Suprapubic skin (tissue), 4 donors: ENCODE measurements at regions not wholly inside any gene's neighbourhood (a gene's known extent, or its start where the extent isn't known, plus 50 kb on each side); places are given as distances from the start of the nearest gene placed in this dataset.

Experiments
- DNase-seq, 2 donors: peaks; one replicate each; pipeline ENCODE4 v3.0.0-alpha.2; 2019; ENCODE audit warnings: low spot score in 2 of 2
- H3K27ac ChIP-seq: fragments of 200-600 bp; sonication (generic); one replicate; pipeline ENCODE4 v1.5.1; 2019
- H3K27me3 ChIP-seq: fragments of 200-600 bp; sonication (generic); one replicate; pipeline ENCODE4 v1.5.1; 2019
- H3K36me3 ChIP-seq: fragments of 200-600 bp; sonication (generic); one replicate; pipeline ENCODE4 v1.5.1; 2019
- H3K4me1 ChIP-seq: fragments of 200-600 bp; sonication (generic); one replicate; pipeline ENCODE4 v1.5.1; 2019
- H3K4me3 ChIP-seq: fragments of 200-600 bp; sonication (generic); one replicate; pipeline ENCODE4 v1.5.1; 2019; ENCODE audit warnings: mild to moderate bottlenecking
- H3K9me3 ChIP-seq: fragments of 200-600 bp; sonication (generic); one replicate; pipeline ENCODE4 v1.5.1; 2019
- CTCF ChIP-seq, 2 donors: fragments of 200-600 bp in 1 of 2; fragments of 450-650 bp in 1 of 2; sonication (generic) in 1 of 2; IDR thresholded peaks; one replicate each; pipeline ENCODE4 v1.5.1; 2016 to 2019; ENCODE audit warnings: antibody characterized with exemption in 2 of 2, mild to moderate bottlenecking in 1 of 2, moderate library complexity in 1 of 2
- EP300 ChIP-seq: sonication (generic); formaldehyde crosslinking; IDR thresholded peaks from one replicate; pipeline ENCODE4 v1.6.1; 2017; ENCODE audit warnings: antibody characterized with exemption
- POLR2A ChIP-seq, 2 donors: fragments of 450-650 bp; IDR thresholded peaks; one replicate each; pipeline ENCODE4 v1.6.1; 2017; ENCODE audit warnings: antibody characterized with exemption in 2 of 2, mild to moderate bottlenecking in 2 of 2, moderate library complexity in 2 of 2
- POLR2AphosphoS5 ChIP-seq, 3 donors: sonication (generic); formaldehyde crosslinking; IDR thresholded peaks; one replicate each; pipeline ENCODE4 v1.6.1; 2017; ENCODE audit warnings: antibody characterized with exemption in 3 of 3
- WGBS: methylation state at CpG from one replicate; pipeline ENCODE4 v1.1.5; 2018; 5-methylcytosine and 5-hydroxymethylcytosine counted together

DNA sequence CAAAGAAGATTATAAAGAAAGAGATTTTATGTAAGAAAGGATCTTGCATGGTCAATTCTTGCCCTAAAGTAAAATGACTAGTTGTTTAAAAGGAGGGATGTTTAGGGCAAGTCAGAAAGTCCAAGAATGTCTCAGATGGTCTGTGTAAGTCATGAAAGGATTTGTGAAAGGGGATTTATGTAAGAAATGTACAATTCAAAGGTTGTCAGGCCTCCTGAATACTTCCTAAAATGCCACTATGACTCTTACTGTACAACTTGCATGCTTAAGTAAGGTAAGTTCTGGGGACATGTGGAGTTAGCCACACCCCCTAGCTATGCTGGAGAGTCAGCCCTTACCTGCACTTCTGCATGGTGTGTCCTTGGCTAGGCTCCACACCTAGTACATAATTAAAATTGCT is 328.9 kb upstream of the TGFBR2 start:
- no peak for DNase-seq
- peaks cover 6% of the 10 kb centered on the region for H3K4me1 ChIP-seq
- H3K27me3 ChIP-seq = no peaks in the 10 kb centered on the region
- H3K27ac ChIP-seq = no peak overlapping the region
- no peak overlapping the region for H3K4me3 ChIP-seq
- no peaks in the 10 kb centered on the region for H3K9me3 ChIP-seq
- no peaks in the 10 kb centered on the region for H3K36me3 ChIP-seq
- no peak for TF ChIP-seq POLR2A (IDR thresholded peaks at IDR 0.05)
- no peak for TF ChIP-seq EP300

GRCh38 chr3:30281526-30281925 is 324.9 kb upstream of the TGFBR2 start:
- no peak for TF ChIP-seq POLR2A (IDR thresholded peaks at IDR 0.05)
- TF ChIP-seq POLR2AphosphoS5 (IDR thresholded peaks at IDR 0.05) = no peak
- TF ChIP-seq EP300 = no peak
- TF ChIP-seq CTCF (IDR thresholded peaks at IDR 0.05) = no peak
- H3K27ac ChIP-seq = no peak overlapping the region
- no peaks in the 10 kb centered on the region for H3K27me3 ChIP-seq
- no peak overlapping the region for H3K4me3 ChIP-seq
- H3K9me3 ChIP-seq = no peaks in the 10 kb centered on the region
- no peaks in the 10 kb centered on the region for H3K36me3 ChIP-seq
- DNase-seq = no peak
- 94% methylated on average over 1 of the region's 1 CpG for WGBS
- H3K4me1 ChIP-seq = peaks cover 28% of the 10 kb centered on the region

- DNase-seq = no peak
- TF ChIP-seq EP300 (no peak), CTCF (IDR thresholded peaks at IDR 0.05) (no peak), POLR2A (IDR thresholded peaks at IDR 0.05) (no peak), POLR2AphosphoS5 (IDR thresholded peaks at IDR 0.05) (no peak)
- H3K4me1 ChIP-seq = peaks cover 35% of the 10 kb centered on the region
- H3K36me3 ChIP-seq = no peaks in the 10 kb centered on the region
- WGBS = 24% methylated on average over 3 of the region's 3 CpGs
- H3K27me3 ChIP-seq = no peaks in the 10 kb centered on the region
- H3K27ac ChIP-seq = peak overlapping the region; percentile 13
- no peaks in the 10 kb centered on the region for H3K9me3 ChIP-seq
- H3K4me3 ChIP-seq = no peak overlapping the region
Observed at GRCh38 chr3:30282154-30282696, 324.2 kb upstream of the TGFBR2 start.

- Histone ChIP-seq H3K27me3 (no peaks in the 10 kb centered on the region), H3K4me3 (no peak overlapping the region), H3K27ac (peak overlapping the region; percentile 60), H3K4me1 (peaks cover 36% of the 10 kb centered on the region), H3K36me3 (no peaks in the 10 kb centered on the region), H3K9me3 (no peaks in the 10 kb centered on the region)
- no peak for TF ChIP-seq POLR2AphosphoS5 (IDR thresholded peaks at IDR 0.05)
- no peak for TF ChIP-seq CTCF (IDR thresholded peaks at IDR 0.05)
- TF ChIP-seq POLR2A (IDR thresholded peaks at IDR 0.05) = no peak
- no peak for TF ChIP-seq EP300
- no peak for DNase-seq
- WGBS = 71% methylated on average over 5 of the region's 5 CpGs
Observed at GRCh38 chr3:30285188-30286006, 321.0 kb upstream of the TGFBR2 start.

GRCh38 chr3:30286007-30286669 is 320.3 kb upstream of the TGFBR2 start:
- TF ChIP-seq POLR2AphosphoS5 (IDR thresholded peaks at IDR 0.05) (peak in 2 of 3 donors; percentile 17 to 64), CTCF (IDR thresholded peaks at IDR 0.05) (no peak)
- H3K9me3 ChIP-seq = no peaks in the 10 kb centered on the region
- DNase-seq = peak in 1 of 2 donors; percentile 71
- peak overlapping the region; percentile 60 for H3K27ac ChIP-seq
- no peaks in the 10 kb centered on the region for H3K36me3 ChIP-seq
- H3K27me3 ChIP-seq = no peaks in the 10 kb centered on the region
- peaks cover 36% of the 10 kb centered on the region for H3K4me1 ChIP-seq
- 9% methylated on average over 1 of the region's 1 CpG for WGBS
- H3K4me3 ChIP-seq = no peak overlapping the region
